Mucosa of descending colon (tissue), 3 donors: ENCODE measurements at regions not wholly inside any gene's neighbourhood (a gene's known extent, or its start where the extent isn't known, plus 50 kb on each side); places are given as distances from the start of the nearest gene placed in this dataset.

ENCODE experiments used
- ATAC-seq: fragments of 200-7000 bp; cut with Tn5 transposase; one replicate; pipeline ENCODE4 v1.9.1; 2020; ENCODE audit warnings: mild to moderate bottlenecking, moderate library complexity
- DNase-seq, 3 donors: peaks; one replicate each; pipeline ENCODE4 v3.0.0-alpha.2; 2020
- H3K36me3 ChIP-seq: fragments of 200-600 bp; one replicate; pipeline ENCODE4 v1.8.0; 2021; ENCODE audit warnings: low read depth, mild to moderate bottlenecking
- H3K4me1 ChIP-seq: fragments of 200-600 bp; one replicate; pipeline ENCODE4 v1.8.0; 2021; ENCODE audit warnings: low read depth, mild to moderate bottlenecking
- H3K4me3 ChIP-seq: fragments of 200-600 bp; one replicate; pipeline ENCODE4 v1.8.0; 2021; ENCODE audit warnings: mild to moderate bottlenecking
- H3K9me3 ChIP-seq: fragments of 200-600 bp; one replicate; pipeline ENCODE4 v1.8.0; 2021; ENCODE audit warnings: mild to moderate bottlenecking
- intact Hi-C, 2 donors: fragments of 100-400 bp; cut with DNase I in 1 of 2; cut with micrococcal nuclease in 1 of 2; formaldehyde crosslinking; loops; one replicate each; pipeline versions ENCODE4 v1.11.0 to v1.11.1; 2022; cut with DNase I, micrococcal nuclease
- TF ChIP-seq, protein P1 (sequence below): fragments of 200-600 bp; IDR thresholded peaks from one replicate; pipeline ENCODE4 v1.8.0; 2022; ENCODE audit warnings: antibody characterized with exemption, mild to moderate bottlenecking
- donor health status: DM: no; HTN: no; CAD: no; lungs with moderate emphysema.
- donor health status: DM: no; HTN: no; CAD: no.
- donor health status: DM: no; HTN: yes; CAD: no.

DNA sequence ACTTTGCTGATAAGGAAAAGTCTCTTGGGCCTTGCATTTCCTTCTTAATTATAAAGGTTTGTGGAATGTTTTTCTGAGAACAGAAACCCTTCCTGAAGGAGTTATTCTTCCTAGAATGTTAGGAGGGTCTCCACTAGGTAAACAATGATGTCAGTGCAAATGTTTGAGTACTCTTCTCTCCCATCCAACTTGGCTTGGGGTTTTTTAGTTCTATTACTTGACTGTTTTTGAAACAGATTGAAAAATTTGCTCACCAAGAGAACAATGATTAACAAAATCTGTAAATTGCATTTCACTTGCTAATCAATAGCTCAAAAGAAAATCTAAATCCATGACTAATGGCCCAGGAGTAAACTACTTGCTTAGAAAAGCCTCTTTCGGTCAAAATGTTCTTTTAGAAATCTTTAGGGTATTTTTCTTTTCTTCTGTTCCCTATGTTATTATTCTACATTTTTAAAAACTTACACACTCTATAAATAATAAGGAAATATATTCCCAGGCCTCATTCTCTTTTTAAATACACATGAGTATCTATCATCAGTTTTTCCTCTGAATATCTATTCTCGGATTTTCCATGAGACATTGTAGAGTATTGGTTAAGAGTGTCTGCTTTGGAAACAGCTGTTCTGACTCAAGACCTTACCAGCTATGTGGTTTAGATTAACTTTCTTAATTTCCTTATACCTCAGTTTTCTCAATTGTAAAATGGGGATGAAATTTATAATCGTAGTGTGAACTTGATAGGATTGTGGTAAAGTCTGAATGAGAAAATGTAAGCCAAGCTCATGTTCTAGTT, 234.2 kb upstream of the CITED2 start:
- DNase-seq (no peak), ATAC-seq (no peak)
- TF ChIP-seq, protein P1, sequence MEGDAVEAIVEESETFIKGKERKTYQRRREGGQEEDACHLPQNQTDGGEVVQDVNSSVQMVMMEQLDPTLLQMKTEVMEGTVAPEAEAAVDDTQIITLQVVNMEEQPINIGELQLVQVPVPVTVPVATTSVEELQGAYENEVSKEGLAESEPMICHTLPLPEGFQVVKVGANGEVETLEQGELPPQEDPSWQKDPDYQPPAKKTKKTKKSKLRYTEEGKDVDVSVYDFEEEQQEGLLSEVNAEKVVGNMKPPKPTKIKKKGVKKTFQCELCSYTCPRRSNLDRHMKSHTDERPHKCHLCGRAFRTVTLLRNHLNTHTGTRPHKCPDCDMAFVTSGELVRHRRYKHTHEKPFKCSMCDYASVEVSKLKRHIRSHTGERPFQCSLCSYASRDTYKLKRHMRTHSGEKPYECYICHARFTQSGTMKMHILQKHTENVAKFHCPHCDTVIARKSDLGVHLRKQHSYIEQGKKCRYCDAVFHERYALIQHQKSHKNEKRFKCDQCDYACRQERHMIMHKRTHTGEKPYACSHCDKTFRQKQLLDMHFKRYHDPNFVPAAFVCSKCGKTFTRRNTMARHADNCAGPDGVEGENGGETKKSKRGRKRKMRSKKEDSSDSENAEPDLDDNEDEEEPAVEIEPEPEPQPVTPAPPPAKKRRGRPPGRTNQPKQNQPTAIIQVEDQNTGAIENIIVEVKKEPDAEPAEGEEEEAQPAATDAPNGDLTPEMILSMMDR, result no peak
- intact Hi-C loops, result no loop called here
- Histone ChIP-seq H3K36me3 (no peaks in the 10 kb centered on the region), H3K4me1 (no peaks in the 10 kb centered on the region), H3K4me3 (no peak overlapping the region), H3K9me3 (no peaks in the 10 kb centered on the region)

DNA sequence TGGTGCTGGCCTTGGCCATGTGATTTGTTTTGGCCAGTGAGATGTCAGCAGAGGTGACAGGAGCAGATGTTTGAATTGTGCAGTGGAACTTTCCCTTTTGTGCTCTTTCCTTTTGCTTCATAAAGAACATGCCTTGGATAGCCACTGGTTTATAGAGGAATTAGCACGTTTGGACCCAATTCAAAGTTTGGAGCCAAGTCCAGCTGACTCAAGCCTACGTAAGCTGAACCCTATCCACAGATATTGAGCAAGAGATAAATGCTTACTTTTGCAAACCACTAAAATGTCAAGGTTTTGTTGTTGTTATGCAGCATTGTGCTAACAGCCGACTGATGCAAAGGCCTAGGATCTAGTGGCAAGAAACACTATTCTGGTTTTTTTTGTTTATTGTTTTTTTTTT, 230.9 kb upstream of the CITED2 start:
- H3K4me1 ChIP-seq, result no peaks in the 10 kb centered on the region
- no peak overlapping the region for H3K4me3 ChIP-seq
- no peaks in the 10 kb centered on the region for H3K9me3 ChIP-seq
- TF ChIP-seq, protein P1, result no peak
- intact Hi-C loops, result no loop called here
- ATAC-seq, result no peak
- no peaks in the 10 kb centered on the region for H3K36me3 ChIP-seq
- DNase-seq, result no peak

DNA sequence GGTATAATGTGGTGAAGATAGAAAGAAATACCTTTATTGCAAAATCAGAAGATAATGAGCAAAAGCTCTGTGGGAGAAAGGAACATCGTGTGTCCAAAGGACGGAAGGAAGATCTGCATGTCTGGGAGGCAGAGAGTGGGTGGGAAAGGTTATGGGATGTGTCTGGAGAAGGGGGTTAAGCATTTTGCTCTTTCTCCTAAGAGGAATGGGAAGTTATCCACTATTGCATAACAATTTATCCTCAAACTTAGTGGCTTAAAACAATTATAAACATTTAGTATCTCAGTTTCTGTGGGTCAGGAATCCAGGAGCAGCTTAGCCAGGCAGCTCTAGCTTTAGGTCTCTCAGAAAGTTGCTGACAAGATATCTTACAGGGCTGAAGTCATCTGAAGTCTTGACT, 229.1 kb upstream of the CITED2 start:
- intact Hi-C loops, result no loop called here
- no peak overlapping the region for H3K4me3 ChIP-seq
- no peaks in the 10 kb centered on the region for H3K9me3 ChIP-seq
- ATAC-seq (no peak), DNase-seq (no peak)
- TF ChIP-seq, protein P1, result no peak
- no peaks in the 10 kb centered on the region for H3K36me3 ChIP-seq
- H3K4me1 ChIP-seq, result no peaks in the 10 kb centered on the region

DNA sequence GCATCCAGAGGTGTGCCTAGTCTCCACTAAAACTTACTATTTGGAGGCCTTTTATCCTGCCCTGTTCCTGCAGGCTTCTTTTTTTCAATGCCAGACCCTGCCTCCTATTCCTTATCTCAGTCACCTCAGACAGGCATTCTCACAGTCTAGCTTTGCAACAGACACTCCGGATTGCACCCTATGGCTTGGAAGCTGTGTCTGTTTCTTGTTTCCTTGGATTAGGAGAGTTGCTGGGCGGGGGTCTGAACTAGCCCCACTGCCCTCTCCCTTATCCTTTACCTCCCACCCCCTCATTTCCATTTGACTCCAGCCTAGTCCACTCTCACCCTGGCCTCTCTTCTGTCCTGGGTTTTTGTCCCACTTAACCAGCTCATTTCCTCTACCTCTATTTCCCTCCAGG, 228.1 kb upstream of the CITED2 start:
- intact Hi-C loops, result no loop called here
- Histone ChIP-seq H3K9me3 (no peaks in the 10 kb centered on the region), H3K4me1 (peaks cover 5% of the 10 kb centered on the region), H3K36me3 (no peaks in the 10 kb centered on the region), H3K4me3 (no peak overlapping the region)
- ATAC-seq (no peak), DNase-seq (no peak)
- TF ChIP-seq, protein P1, result no peak

DNA sequence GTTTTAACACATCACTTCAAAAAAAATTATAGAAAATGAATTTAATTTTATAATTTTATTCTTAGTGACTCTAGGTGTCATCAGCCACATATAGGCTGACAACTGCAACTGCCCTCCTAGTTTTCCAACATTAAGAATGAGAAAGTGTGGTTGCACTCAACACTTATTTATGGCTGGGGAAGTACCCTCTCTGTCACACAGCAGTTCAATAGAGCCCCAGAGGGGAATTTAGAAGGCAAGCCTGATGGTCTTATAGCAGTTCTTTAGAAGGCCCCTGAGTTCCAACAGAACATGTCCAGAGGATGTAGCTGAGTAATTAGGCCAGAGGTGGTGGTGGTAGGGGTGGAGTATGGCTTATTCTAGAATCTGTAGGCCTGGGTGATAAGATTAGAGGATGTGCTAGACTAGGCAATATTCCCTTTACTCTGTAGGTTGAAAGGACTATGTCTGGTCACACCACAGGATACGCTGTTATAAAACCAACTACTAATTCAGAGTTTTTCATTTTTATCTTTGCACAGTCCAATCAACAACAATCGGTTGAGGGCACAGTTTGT, 226.5 kb upstream of the CITED2 start:
- intact Hi-C loops, result no loop called here
- ATAC-seq (no peak), DNase-seq (no peak)
- H3K9me3 ChIP-seq, result no peaks in the 10 kb centered on the region
- no peaks in the 10 kb centered on the region for H3K36me3 ChIP-seq
- peaks cover 5% of the 10 kb centered on the region for H3K4me1 ChIP-seq
- TF ChIP-seq, protein P1, result no peak
- no peak overlapping the region for H3K4me3 ChIP-seq
